ENCODE measurements at regions not wholly inside any gene's neighbourhood (a gene's known extent, or its start where the extent isn't known, plus 50 kb on each side); places are given as distances from the start of the nearest gene placed in this dataset.

DNA sequence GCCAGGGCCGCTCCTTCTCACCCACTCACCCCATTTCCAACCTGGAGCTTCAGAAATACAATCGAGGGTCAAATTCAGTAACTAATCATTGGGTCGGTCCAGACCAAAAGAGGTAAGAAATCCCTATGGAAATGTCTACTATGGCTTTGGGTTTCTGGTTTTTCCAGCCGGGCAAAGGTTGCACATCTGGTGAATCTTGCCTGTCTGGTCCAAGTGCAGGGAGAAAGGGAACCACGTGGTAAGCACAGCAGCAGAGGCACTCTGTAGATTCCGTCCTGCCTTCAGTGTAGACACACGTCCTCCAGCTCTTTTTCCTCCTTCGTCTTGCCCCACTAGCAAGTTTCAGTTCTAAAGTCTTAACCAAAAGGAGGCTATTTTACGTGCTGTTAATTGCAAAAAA is 218.0 kb upstream of the JADE1 start (continued):
- TF ChIP-seq, protein P1, sequence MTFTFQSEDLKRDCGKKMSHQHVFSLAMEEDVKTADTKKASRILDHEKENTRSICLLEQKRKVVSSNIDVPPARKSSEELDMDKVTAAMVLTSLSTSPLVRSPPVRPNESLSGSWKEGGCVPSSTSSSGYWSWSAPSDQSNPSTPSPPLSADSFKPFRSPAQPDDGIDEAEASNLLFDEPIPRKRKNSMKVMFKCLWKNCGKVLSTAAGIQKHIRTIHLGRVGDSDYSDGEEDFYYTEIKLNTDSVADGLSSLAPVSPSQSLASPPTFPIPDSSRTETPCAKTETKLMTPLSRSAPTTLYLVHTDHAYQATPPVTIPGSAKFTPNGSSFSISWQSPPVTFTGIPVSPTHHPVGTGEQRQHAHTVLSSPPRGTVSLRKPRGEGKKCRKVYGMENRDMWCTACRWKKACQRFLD (tag by site-specific recombination; IDR thresholded peaks at IDR 0.05) = no peak
- TF ChIP-seq, protein P2, sequence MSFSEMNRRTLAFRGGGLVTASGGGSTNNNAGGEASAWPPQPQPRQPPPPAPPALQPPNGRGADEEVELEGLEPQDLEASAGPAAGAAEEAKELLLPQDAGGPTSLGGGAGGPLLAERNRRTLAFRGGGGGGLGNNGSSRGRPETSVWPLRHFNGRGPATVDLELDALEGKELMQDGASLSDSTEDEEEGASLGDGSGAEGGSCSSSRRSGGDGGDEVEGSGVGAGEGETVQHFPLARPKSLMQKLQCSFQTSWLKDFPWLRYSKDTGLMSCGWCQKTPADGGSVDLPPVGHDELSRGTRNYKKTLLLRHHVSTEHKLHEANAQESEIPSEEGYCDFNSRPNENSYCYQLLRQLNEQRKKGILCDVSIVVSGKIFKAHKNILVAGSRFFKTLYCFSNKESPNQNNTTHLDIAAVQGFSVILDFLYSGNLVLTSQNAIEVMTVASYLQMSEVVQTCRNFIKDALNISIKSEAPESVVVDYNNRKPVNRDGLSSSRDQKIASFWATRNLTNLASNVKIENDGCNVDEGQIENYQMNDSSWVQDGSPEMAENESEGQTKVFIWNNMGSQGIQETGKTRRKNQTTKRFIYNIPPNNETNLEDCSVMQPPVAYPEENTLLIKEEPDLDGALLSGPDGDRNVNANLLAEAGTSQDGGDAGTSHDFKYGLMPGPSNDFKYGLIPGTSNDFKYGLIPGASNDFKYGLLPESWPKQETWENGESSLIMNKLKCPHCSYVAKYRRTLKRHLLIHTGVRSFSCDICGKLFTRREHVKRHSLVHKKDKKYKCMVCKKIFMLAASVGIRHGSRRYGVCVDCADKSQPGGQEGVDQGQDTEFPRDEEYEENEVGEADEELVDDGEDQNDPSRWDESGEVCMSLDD (tag by site-specific recombination; IDR thresholded peaks at IDR 0.05) = no peak
- TF ChIP-seq, protein P3, sequence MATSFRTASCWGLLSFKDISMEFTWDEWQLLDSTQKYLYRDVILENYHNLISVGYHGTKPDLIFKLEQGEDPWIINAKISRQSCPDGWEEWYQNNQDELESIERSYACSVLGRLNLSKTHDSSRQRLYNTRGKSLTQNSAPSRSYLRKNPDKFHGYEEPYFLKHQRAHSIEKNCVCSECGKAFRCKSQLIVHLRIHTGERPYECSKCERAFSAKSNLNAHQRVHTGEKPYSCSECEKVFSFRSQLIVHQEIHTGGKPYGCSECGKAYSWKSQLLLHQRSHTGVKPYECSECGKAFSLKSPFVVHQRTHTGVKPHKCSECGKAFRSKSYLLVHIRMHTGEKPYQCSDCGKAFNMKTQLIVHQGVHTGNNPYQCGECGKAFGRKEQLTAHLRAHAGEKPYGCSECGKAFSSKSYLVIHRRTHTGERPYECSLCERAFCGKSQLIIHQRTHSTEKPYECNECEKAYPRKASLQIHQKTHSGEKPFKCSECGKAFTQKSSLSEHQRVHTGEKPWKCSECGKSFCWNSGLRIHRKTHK (tag by site-specific recombination; IDR thresholded peaks at IDR 0.05) = no peak
- TF ChIP-seq ZSCAN23 (tag by site-specific recombination; IDR thresholded peaks at IDR 0.05) = no peak

DNA sequence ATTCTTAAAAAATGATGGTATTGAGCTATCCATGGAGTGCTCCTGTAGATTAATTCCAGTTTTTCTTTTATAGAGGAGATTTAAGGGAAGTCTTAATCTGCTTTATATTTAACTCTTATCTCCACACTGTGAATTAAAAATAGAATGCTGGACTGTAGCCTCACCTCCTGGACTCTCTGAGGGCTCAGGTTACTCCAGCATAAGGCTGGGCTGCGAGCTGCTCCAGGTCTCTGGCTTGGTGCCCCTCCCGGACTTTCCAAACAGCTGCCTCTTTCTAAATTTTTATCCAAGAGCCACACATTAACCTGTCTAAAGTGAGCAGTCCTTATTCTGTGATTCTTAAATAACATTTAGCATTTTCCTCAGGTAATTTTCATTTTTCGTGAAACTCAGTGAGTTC is 218.7 kb upstream of the JADE1 start:
- CTCF ChIA-PET = interaction anchor here (0.7 to 1.2 kb wide), 3 partner anchors 8 to 137 kb away, joined by 3 read pairs; no protein-coding TSS in a partner anchor
- Histone ChIP-seq H3K27ac (ENCODE audit: extremely low read depth, low read depth, low read length) (no peak overlapping the region), H3K36me3 (ENCODE audit: control insufficient read depth in 2 of 2, insufficient read depth in 1 of 2, low read length in 2 of 2) (no peaks in the 10 kb centered on the region), H3K9me3 (ENCODE audit: control insufficient read depth, insufficient read depth, low read depth, low read length) (no peaks in the 10 kb centered on the region), H3K4me1 (ENCODE audit: control insufficient read depth, insufficient read depth, low read length) (no peaks in the 10 kb centered on the region), H3K4me3 (ENCODE audit: low read depth, low read length) (no peak overlapping the region)
- POLR2A ChIA-PET = no interaction called here
- TF ChIP-seq ZNF146 (tag by site-specific recombination; IDR thresholded peaks at IDR 0.05) = no peak

DNA sequence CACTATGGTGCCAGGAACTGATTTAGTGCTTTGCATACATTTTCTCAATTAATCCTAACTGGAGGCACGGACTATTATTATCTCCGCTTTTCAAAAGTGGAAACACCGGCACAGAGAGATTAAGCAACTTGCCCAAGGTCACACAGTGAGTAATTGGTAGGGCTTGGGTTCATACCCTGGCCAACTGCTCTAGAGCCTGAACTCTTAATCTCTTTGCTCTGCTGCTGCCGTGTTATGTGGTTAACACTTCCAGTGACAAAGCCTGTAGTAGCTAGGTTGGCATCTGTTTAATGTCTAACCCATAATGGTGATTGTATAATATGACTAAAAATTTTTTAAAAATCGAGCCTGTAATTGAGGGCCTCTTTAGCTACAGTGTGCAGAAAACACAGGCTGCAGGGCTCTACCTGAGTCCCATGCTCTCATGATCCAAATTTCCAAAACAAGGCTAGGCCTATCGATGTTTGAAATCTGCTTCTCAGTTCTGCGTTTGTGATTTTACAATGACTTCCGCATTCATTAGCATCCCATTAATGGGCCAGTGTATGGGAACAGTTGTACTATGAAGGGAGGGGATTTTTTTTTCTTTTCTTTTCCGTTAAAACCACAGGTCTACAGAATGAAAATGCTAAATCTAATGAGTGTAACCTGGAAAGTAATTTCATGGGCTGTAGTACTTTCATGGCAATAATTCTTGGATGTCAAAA is 219.3 kb upstream of the JADE1 start:
- ChIA-PET POLR2A (no interaction called here), CTCF (interaction anchor here (1.2 kb wide), 1 partner anchor 16 kb away, joined by 3 read pairs; no protein-coding TSS in a partner anchor)
- H3K4me1 ChIP-seq (ENCODE audit: control insufficient read depth, insufficient read depth, low read length) = no peaks in the 10 kb centered on the region
- TF ChIP-seq ZNF324 (tag by site-specific recombination; IDR thresholded peaks at IDR 0.05) = no peak
- TF ChIP-seq, protein P4, sequence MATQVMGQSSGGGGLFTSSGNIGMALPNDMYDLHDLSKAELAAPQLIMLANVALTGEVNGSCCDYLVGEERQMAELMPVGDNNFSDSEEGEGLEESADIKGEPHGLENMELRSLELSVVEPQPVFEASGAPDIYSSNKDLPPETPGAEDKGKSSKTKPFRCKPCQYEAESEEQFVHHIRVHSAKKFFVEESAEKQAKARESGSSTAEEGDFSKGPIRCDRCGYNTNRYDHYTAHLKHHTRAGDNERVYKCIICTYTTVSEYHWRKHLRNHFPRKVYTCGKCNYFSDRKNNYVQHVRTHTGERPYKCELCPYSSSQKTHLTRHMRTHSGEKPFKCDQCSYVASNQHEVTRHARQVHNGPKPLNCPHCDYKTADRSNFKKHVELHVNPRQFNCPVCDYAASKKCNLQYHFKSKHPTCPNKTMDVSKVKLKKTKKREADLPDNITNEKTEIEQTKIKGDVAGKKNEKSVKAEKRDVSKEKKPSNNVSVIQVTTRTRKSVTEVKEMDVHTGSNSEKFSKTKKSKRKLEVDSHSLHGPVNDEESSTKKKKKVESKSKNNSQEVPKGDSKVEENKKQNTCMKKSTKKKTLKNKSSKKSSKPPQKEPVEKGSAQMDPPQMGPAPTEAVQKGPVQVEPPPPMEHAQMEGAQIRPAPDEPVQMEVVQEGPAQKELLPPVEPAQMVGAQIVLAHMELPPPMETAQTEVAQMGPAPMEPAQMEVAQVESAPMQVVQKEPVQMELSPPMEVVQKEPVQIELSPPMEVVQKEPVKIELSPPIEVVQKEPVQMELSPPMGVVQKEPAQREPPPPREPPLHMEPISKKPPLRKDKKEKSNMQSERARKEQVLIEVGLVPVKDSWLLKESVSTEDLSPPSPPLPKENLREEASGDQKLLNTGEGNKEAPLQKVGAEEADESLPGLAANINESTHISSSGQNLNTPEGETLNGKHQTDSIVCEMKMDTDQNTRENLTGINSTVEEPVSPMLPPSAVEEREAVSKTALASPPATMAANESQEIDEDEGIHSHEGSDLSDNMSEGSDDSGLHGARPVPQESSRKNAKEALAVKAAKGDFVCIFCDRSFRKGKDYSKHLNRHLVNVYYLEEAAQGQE (tag by site-specific recombination; IDR thresholded peaks at IDR 0.05) = no peak
- H3K36me3 ChIP-seq (ENCODE audit: control insufficient read depth in 2 of 2, insufficient read depth in 1 of 2, low read length in 2 of 2) = no peaks in the 10 kb centered on the region
- no peak overlapping the region for H3K27ac ChIP-seq (ENCODE audit: extremely low read depth, low read depth, low read length)
- H3K9me3 ChIP-seq (ENCODE audit: control insufficient read depth, insufficient read depth, low read depth, low read length) = no peaks in the 10 kb centered on the region
- no peak overlapping the region for H3K4me3 ChIP-seq (ENCODE audit: low read depth, low read length)

DNA sequence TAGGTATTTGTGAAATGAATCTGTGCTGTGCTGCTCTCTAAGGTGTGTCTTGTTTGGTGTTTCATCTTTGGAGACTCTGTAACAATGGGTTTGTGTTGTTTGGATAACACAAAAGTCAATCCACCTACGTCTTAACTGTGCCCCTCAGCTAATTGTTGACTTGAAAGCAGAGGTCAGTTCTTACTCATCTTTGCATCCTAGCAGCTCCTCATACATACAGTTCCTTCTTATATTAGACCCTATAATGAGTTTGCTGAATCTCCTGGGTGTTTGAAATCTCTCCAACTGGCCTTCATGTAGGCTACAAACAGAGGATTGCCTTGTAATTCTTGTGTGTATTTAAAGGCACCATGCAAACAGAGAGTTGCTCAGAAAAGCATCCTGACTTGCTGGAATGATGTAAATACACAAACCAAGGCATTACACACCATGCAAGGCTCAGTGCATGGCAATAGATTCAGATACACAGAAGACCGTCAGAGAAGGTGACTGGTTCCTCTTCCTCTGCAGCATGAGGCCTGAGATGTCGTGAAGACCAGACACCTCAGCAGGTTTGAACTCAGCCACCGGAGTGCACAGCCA is 220.0 kb upstream of the JADE1 start:
- no peaks in the 10 kb centered on the region for H3K9me3 ChIP-seq (ENCODE audit: control insufficient read depth, insufficient read depth, low read depth, low read length)
- no peaks in the 10 kb centered on the region for H3K36me3 ChIP-seq (ENCODE audit: control insufficient read depth in 2 of 2, insufficient read depth in 1 of 2, low read length in 2 of 2)
- TF ChIP-seq ZNF366 (tag by site-specific recombination; conservative IDR thresholded peaks at IDR 0.05) = no peak
- H3K27ac ChIP-seq (ENCODE audit: extremely low read depth, low read depth, low read length) = no peak overlapping the region
- CTCF ChIA-PET = no interaction called here
- POLR2A ChIA-PET = no interaction called here
- H3K4me3 ChIP-seq (ENCODE audit: low read depth, low read length) = no peak overlapping the region
- H3K4me1 ChIP-seq (ENCODE audit: control insufficient read depth, insufficient read depth, low read length) = no peaks in the 10 kb centered on the region

Data from HEK293 (cell line).